GM21786 (cell line): ENCODE measurements at regions not wholly inside any gene's neighbourhood (a gene's known extent, or its start where the extent isn't known, plus 50 kb on each side); places are given as distances from the start of the nearest gene placed in this dataset.

Source experiments
- ATAC-seq: cut with Tn5 transposase; IDR thresholded peaks from one replicate; pipeline ENCODE4 v1.9.1; 2021; ENCODE audit not compliant: unreplicated experiment

DNA sequence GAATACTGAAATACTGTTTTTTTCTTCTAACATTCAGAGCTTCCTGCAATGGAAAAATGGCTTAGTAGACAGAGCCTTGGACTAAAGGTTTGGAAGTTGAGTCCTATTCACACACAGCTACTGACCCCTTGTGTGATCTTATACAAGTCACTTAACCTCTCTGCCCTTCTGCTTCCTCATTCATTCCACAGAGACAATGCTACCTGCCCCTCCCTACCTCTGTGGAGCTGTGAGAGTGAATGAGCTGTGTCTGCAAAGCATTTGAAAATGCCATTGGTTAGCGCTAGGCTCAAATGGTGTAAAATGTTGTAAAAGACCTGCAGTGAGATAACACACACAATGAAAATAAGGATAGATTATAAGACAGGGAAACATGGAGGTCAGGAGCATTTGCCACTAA, 214.4 kb downstream of the BARHL2 start:
- ATAC-seq, result no peak

- ATAC-seq, result no peak
Measured at GRCh38 chr1:90502194-90502593, 214.9 kb downstream of the BARHL2 start.

DNA sequence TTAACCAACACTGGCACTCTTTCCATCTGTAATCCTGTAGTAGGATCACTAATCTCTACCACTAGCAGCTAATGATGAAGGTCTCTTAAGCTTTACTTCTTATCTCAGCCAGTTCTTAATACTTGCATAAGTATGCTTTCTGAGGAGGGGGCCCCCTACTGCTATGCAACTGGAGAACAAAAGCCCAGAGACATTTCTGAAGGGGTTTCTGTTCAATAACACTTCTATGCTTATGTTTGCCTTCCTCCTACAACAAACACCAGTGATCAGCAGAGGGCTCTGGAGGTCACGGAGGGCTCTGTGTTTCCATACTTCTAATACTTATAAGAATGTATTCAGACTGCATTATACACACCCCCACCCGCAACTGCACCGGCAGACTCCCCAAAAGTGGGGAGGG, 215.8 kb downstream of the BARHL2 start:
- no peak for ATAC-seq

GRCh38 chr1:90494748-90495282, 222.3 kb downstream of the BARHL2 start:
- no peak for ATAC-seq

- no peak for ATAC-seq
Measured at GRCh38 chr1:90488451-90488850, 228.7 kb downstream of the BARHL2 start.

- ATAC-seq, result no peak
Measured at GRCh38 chr1:90486996-90487395, 230.1 kb downstream of the BARHL2 start.

DNA sequence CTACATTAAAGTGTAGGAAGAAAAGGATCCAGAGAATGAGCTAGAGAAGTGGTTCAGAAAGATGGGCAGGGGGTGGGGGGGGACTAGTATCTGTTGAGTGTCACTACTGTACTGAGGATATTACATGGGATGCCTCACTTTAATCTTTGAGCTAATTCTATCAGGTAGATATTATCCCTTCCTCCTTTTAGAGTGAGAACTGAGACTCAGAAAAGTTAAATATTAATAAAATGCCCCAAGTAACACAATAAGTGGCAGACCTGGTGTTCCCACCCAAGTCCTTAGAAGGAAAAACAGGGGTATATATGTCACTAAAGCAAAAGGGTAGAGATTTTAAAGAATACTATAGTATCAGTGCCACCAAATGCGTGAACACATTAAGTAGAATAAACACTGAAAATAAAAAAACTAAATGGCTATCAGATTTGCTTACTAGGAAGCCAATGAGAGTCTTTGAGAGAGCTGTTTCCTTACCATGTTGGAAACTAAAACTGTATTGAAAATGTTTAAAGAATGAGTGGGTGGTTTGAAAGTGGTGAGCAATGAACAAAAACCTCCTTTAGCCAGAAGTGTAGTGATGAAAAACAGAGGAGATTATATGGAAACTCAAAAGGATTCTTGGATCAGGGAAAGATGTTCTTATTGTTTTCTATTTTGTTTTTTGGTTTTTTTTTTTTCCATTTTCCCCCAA, 230.8 kb downstream of the BARHL2 start:
- ATAC-seq, result peak; percentile 60

DNA sequence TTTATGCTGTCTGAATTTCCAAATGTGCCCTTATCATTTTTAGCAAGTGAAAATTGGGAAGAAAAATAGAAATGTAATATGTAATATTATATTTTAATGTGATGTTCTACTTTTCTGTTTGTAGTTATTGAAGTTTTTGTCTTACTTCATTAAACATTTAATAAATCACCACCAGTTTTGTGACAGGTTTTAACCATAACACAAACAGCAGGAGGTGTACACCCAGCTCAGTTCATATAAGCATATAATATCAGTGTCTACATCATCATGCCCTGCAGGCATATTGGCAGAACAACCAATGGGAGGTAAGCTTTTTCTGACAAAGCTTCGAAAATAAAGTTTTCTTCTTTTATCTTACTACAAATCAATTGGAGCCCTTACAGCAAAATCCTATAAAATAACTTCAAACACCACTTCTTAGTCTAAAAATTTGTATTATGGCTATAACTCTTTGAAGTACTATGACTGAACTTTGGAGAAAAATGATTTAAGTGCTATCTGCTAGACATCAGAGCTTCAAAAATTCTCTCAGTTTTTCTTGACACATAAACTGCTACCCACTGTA, 236.7 kb downstream of the BARHL2 start:
- no peak for ATAC-seq

DNA sequence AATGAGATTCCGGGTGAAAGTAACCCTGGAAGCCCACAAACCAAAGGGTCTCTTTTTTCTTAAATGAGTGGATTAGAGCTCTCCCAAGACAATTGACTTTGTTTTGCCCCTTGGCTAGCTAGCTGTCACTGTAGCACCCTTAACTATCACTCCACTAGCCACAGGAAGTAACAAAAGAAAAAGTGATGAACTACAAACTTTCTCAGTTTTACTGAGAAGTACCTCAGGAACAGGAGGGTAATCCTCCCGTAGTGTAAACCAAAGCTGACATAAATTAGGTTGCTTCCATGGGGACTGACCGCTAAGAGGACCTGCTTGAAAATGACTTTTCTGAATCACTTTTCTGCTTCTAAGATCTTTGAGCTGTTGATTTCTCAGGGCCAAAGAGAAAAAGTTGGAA, 240.1 kb downstream of the BARHL2 start:
- no peak for ATAC-seq

DNA sequence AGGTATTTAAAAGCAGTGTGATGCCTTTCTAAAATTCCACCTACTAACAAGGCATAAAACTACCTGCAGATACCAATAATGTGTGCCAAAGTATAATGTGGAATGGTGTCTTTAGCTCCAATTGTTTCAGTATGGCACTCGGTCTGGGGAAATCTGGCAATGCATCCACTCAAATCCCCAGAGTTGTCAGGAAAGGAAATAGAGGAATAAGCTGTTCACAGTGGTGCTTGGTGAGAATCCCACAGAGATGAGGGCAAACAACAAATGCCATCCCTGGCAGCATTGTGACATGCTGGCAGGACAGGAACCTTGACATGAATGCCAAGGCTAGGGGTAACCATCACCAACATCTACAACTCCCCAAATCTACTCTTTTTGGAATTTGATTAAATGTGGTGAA, 240.7 kb downstream of the BARHL2 start:
- no peak for ATAC-seq

DNA sequence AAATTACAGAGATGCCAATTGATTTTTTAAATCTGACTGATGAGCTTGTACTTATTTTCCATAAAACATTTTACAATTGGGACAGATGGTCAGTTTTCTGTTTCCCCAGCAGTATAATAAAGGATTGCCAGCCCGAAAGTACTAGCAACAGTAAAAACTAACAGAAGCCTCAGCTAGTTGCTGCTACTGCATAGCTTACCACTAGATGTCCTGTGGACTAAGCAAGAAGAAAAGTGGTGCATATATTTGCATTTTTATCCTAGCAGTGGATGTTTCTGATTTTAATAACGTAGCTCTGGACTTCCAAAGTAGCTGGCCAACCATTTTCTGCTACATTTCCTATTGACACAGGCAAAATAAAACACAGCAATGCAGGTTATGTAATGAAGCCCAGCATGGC, 241.5 kb downstream of the BARHL2 start:
- no peak for ATAC-seq

- no peak for ATAC-seq
Measured at GRCh38 chr1:90474731-90475130, 242.4 kb downstream of the BARHL2 start.

DNA sequence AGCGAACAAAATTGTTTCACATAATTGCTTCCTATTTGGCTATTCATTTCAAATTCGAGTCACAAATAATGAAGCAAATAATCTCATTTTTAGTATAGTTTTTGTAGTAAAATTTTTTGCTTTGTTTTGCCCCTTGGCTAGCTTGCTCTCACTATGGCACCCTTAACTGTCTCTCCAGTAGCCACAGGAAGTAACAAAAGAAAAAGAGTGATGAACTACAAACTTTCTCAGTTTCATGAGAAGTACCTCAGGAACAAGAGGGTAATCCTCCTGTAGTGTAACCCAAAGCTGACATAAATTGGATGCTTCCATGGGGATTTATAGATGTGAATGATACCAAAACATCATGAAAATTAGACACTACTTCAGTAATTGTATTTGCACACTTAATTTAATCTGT, 242.9 kb downstream of the BARHL2 start:
- ATAC-seq, result peak; percentile 57

DNA sequence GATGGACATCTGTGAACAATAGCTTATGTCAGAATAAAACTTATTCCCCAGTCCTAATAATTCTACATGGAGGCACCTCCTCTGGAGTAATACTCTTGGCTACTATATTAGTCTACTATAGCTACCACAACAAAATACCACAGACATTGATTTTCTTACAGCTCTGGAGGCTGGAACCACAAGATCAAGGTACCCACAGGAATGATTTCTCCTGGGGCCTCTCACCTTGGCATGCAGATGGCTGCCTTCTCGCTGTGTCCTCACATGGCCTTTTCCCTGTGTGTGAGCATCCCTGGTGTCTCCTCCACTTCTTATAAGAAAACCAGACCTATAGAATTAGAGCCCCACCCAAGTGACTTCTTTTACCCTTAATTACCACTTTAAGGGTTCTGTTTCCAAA, 244.3 kb downstream of the BARHL2 start:
- no peak for ATAC-seq

- no peak for ATAC-seq
Measured at GRCh38 chr1:90459570-90459969, 257.5 kb downstream of the BARHL2 start.

DNA sequence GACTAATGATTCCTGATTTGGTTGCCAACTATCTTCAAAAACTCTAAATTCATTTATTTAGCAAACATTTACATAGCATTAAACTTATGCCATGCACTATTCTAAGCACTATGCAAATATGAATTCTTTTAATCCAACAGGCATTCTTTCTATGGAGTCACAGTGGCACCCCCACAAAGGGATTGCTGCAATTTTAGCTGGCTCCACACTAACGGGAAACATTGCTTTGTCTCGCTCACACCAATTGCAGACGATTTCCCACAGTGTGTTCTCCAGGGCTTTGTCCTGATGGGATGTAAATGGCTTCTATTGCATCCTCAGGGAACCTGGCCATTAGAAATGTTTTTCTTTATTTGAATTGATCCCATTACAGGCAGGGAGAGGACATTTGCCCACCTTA, 259.1 kb downstream of the BARHL2 start:
- no peak for ATAC-seq

- ATAC-seq, result no peak
Measured at GRCh38 chr1:90452491-90452890, 264.6 kb downstream of the BARHL2 start.

- ATAC-seq, result no peak
Measured at GRCh38 chr1:90443354-90443753, 273.7 kb downstream of the BARHL2 start.

GRCh38 chr1:90435351-90435750, 281.8 kb downstream of the BARHL2 start:
- no peak for ATAC-seq

GRCh38 chr1:90434460-90434859, 282.6 kb downstream of the BARHL2 start:
- no peak for ATAC-seq

DNA sequence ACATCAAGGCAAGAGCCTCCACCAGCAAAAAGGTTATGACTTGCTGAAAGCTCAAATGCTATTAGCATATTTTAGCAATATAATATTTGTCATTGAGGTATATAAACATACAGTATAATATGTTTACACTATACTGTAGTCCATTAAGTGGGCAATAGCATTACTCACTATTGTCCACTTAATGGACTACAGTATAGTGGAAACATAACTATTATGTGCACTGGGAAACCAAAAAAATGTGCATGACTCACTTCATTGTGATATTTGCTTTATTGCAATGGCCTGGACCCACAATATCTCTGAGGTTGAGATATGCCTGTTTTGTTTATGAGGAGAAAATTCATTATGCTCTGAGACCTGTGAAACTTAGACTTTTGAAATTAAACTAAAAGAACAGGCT, 300.0 kb downstream of the BARHL2 start:
- ATAC-seq, result no peak

GRCh38 chr1:90414201-90414600, 302.9 kb downstream of the BARHL2 start:
- no peak for ATAC-seq

DNA sequence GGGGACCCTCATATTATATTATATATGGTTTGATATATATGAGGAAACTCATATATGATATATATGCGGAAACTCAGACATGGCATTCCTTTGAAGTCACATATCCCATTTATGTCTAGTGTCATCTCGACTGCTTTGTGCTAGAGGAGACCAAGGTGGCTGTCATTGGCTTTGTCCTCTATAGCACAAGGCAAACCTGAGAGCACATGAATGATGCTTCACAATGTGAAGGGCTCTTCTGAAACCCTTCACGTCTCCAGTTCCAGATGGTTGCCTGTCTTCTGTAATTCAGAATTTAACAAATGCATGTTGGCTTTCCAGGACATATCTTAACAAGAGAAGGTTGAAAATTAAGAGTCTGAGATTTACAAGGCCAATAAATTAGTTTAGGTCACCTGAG, 303.6 kb downstream of the BARHL2 start:
- no peak for ATAC-seq
